Fibroblast of skin of abdomen (primary cell): ENCODE measurements at regions not wholly inside any gene's neighbourhood (a gene's known extent, or its start where the extent isn't known, plus 50 kb on each side); places are given as distances from the start of the nearest gene placed in this dataset.

Experiments
- DNase-seq: peaks from one replicate; pipeline ENCODE4 v3.0.0-alpha.2; 2013

DNA sequence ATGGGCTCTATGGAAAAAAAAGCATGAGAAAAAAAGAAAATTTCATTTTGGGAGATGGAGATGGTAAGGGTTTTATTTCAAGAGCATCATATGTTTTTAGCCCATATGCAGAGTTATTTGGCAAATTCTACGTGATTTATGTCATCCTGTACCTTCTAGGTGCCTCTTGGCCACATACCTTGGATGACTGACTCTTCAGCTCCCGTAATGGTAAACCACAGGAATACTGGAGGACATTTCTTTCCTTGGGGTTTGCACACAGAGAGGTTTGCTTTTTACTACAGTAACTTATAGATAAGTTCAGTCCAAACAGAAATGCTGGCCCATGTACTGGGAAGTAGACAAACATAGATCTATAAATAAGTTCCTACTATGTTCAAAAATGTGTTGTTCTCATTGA, 132.2 kb downstream of the SH3BGRL2 start:
- DNase-seq, result no peak

DNA sequence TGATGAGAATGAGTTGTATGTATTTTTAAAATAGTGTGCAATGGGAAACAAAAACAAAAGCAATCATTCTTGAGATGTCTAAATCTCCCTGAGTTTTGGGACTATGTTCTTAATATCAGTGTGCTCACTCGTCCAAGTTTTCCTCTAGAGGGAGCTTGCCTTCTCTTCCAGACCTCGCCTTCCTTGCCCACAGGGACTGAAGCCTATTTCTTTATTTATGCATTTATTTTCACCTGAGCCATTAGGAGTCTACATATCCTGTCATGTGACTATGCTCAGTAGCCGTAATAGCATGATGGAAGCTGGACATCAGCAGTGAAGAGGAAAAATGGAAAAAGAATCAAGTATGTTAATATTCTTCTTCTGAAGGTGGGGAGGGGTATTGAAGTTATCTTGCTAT, 131.2 kb downstream of the SH3BGRL2 start:
- DNase-seq, result no peak

DNA sequence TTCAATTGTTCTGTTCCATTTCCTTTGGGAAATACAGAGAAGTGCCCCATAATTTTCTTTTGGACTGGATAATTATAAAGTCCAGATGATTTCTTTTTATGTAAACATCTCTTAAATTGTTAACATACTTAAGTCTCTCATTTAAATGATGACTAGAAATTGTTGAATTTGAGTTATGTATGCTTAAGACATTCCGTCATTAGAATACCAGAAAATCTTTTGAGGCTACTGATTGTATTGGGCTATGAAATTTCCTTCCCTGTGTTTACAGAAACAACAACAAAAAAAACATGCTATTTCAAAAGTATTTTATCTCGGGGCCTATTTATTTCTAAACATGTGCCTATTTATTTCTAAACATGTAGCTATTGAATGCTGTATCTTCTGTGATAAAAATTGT, 125.4 kb downstream of the SH3BGRL2 start:
- no peak for DNase-seq

DNA sequence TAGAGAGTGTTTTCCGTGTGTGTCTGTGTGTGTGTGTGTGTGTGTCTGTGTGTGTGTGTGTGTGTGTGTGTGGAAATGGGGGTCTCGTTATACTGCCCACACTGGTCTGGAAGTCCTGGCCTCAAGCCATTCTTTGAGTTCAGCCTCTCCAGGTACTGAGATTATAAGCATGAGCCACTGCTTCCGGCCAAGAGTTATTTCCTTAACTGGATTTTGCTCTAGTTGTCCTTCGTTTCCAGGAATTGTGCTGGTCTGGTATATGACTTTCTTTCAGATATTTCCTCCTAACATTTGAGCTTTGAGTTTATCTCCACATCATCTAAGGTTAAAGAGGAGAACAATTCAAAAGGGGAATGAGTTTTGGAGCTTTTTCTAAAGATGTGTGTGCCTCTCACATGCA, 124.8 kb downstream of the SH3BGRL2 start:
- DNase-seq, result no peak
